Vagina (tissue), 2 donors: ENCODE measurements at regions not wholly inside any gene's neighbourhood (a gene's known extent, or its start where the extent isn't known, plus 50 kb on each side); places are given as distances from the start of the nearest gene placed in this dataset.

Experiments
- CTCF ChIP-seq, 3 experiments: fragments of 450-650 bp in 2 of 3; fragments of 200-600 bp in 1 of 3; sonication (generic) in 1 of 3; IDR thresholded peaks; one replicate each; pipeline ENCODE4 v1.5.1; 2017 to 2019; ENCODE audit warnings: antibody characterized with exemption in 3 of 3, mild to moderate bottlenecking in 2 of 3, moderate library complexity in 2 of 3
- POLR2A ChIP-seq, 2 donors: fragments of 450-650 bp; IDR thresholded peaks; one replicate each; pipeline ENCODE4 v1.6.1; 2017; ENCODE audit warnings: antibody characterized with exemption in 2 of 2, mild to moderate bottlenecking in 2 of 2, moderate library complexity in 2 of 2
- POLR2AphosphoS5 ChIP-seq, 2 donors: sonication (generic); formaldehyde crosslinking; IDR thresholded peaks; one replicate each; pipeline ENCODE4 v1.9.0; 2017; ENCODE audit warnings: antibody characterized with exemption in 2 of 2, mild to moderate bottlenecking in 2 of 2, low read depth in 1 of 2; ENCODE audit not compliant: insufficient read depth in 1 of 2

DNA sequence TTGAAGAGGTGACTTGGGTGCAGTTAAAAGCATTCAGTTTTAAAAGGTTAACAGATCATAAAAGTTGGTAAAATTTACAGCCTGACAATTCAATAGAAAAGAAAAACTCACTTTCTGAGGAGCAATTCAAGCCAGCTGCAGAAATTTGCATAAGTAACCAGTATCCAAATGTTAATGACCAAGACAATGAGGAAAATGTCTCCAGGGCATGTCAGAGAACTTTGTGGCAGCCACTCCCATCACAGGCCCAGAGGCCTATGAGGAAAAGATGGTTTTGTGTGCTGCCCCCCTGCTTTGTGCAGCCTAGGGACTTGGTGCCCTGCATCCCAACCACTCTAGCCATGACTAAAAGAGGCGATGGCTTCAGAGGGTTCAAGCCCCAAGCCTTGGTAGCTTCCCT is 1406.5 kb upstream of the ACO1 start:
- TF ChIP-seq POLR2AphosphoS5 (IDR thresholded peaks at IDR 0.05; ENCODE audit: insufficient read depth in 1 of 2, low read depth in 1 of 2): no peak
- TF ChIP-seq CTCF (IDR thresholded peaks at IDR 0.05): no peak
- TF ChIP-seq POLR2A (IDR thresholded peaks at IDR 0.05): no peak
